HG03095 (cell line): ENCODE measurements at regions not wholly inside any gene's neighbourhood (a gene's known extent, or its start where the extent isn't known, plus 50 kb on each side); places are given as distances from the start of the nearest gene placed in this dataset.

Source experiments
- ATAC-seq: cut with Tn5 transposase; IDR thresholded peaks from one replicate; pipeline ENCODE4 v1.9.1; 2021; ENCODE audit warnings: moderate library complexity; ENCODE audit not compliant: unreplicated experiment

GRCh38 chr6:170178561-170179477, 112.1 kb downstream of the DLL1 start:
- no peak for ATAC-seq

- no peak for ATAC-seq
These were observed 112.9 kb downstream of the DLL1 start for GRCh38 chr6:170177772-170178560.

- no peak for ATAC-seq
These were observed 113.7 kb downstream of the DLL1 start for GRCh38 chr6:170176898-170177771.

- ATAC-seq, result no peak
These were observed 114.6 kb downstream of the DLL1 start for GRCh38 chr6:170176136-170176897.

- ATAC-seq, result no peak
These were observed 115.2 kb downstream of the DLL1 start for GRCh38 chr6:170175644-170176135.

GRCh38 chr6:170174771-170175643, 115.9 kb downstream of the DLL1 start:
- no peak for ATAC-seq

GRCh38 chr6:170174124-170174770, 116.6 kb downstream of the DLL1 start:
- ATAC-seq, result no peak

- ATAC-seq, result no peak
These were observed 117.5 kb downstream of the DLL1 start for GRCh38 chr6:170173335-170173881.

GRCh38 chr6:170172825-170173256, 118.0 kb downstream of the DLL1 start:
- ATAC-seq, result no peak

GRCh38 chr6:170172392-170172791, 118.5 kb downstream of the DLL1 start:
- ATAC-seq, result no peak

GRCh38 chr6:170167657-170168159, 123.2 kb downstream of the DLL1 start:
- no peak for ATAC-seq

- no peak for ATAC-seq
These were observed 124.3 kb downstream of the DLL1 start for GRCh38 chr6:170166511-170167122.

- ATAC-seq, result no peak
These were observed 125.3 kb downstream of the DLL1 start for GRCh38 chr6:170165471-170166117.

- no peak for ATAC-seq
These were observed 125.8 kb downstream of the DLL1 start for GRCh38 chr6:170165085-170165470.

- no peak for ATAC-seq
These were observed 126.5 kb downstream of the DLL1 start for GRCh38 chr6:170164271-170164900.

- ATAC-seq, result no peak
These were observed 127.3 kb downstream of the DLL1 start for GRCh38 chr6:170163405-170164170.
